ENCODE measurements at regions not wholly inside any gene's neighbourhood (a gene's known extent, or its start where the extent isn't known, plus 50 kb on each side); places are given as distances from the start of the nearest gene placed in this dataset.

DNA sequence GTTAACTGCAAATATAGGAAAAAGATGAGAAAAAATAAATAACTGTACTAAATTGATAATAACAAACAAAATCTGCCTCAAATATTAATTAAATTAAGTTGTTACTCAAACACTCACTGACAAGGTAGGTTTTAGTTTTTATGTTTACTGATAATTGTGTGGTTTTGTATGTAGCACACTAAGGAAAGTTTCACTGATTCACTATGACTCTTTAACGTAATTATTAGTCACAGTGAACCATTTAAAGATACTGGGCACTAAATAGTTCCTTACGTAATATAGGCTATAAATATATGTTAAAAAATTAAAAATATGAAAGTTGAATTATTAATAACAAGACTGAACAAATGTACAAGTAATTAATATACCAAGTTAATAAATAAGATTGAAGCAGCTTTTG is 2330.0 kb upstream of the RAG2 start:
- no peak overlapping the region for H3K4me3 Mint-ChIP-seq
- no peak overlapping the region for H3K56ac ChIP-seq (ENCODE audit: insufficient read length, low read depth, low read length)
- H2BK12ac ChIP-seq (ENCODE audit: insufficient read length, low read depth, low read length): no peak overlapping the region
- peaks cover 17 to 18% of the 10 kb centered on the region in 2 experiments for H3K9me3 Mint-ChIP-seq
- H2BK120ac ChIP-seq (ENCODE audit: low read depth, low read length, poor library complexity, severe bottlenecking): no peak overlapping the region
- H3K79me1 ChIP-seq (ENCODE audit: insufficient read depth, low read depth, low read length, poor library complexity, severe bottlenecking): no peaks in the 10 kb centered on the region
- H3K27me3 Mint-ChIP-seq (ENCODE audit: low read depth): no peaks in the 10 kb centered on the region
- H3K4me2 ChIP-seq (ENCODE audit: insufficient read depth, insufficient read length, low read length): no peak overlapping the region
- H4K8ac ChIP-seq (replicated peaks; ENCODE audit: insufficient read length, low read depth, low read length): no peak overlapping the region
- no peak overlapping the region for H3K18ac ChIP-seq (ENCODE audit: insufficient read length, low read depth, low read length)
- H2BK15ac ChIP-seq (ENCODE audit: low read depth, low read length): no peak overlapping the region
- no peaks in the 10 kb centered on the region for H3K23me2 ChIP-seq (ENCODE audit: insufficient read length, low read depth, low read length, poor library complexity, severe bottlenecking)
- no peak overlapping the region for H3K27ac Mint-ChIP-seq
- no peak overlapping the region for H2AFZ ChIP-seq (ENCODE audit: low read length)
- no peak for DNase-seq
- no peak overlapping the region for H2BK5ac ChIP-seq (ENCODE audit: insufficient read length, low read length)
- no peak overlapping the region for H4K91ac ChIP-seq (ENCODE audit: insufficient read length, low read depth, low read length)
- H3K79me2 ChIP-seq (ENCODE audit: insufficient read depth, low read length): no peaks in the 10 kb centered on the region
- peaks cover 0 to 18% (median 10%) of the 10 kb centered on the region in 3 experiments; a peak in 5 of 7 replicates for H3K36me3 Mint-ChIP-seq (ENCODE audit: insufficient read depth in 1 of 3, low read depth in 3 of 3)
- no peak overlapping the region for H3K9ac ChIP-seq (ENCODE audit: extremely low read depth, insufficient read length, low read length)
- no peak overlapping the region for H3K23ac ChIP-seq (ENCODE audit: insufficient read length, low read depth, low read length)
- H3K9me3 ChIP-seq (ENCODE audit: control insufficient read depth, low read depth, low read length): no peaks in the 10 kb centered on the region
- no peaks in the 10 kb centered on the region for H3K4me1 Mint-ChIP-seq
- H3K4me1 ChIP-seq (ENCODE audit: insufficient read depth, low read length): no peaks in the 10 kb centered on the region
- H3K14ac ChIP-seq (ENCODE audit: insufficient read depth, low read length): no peak overlapping the region
- H4K5ac ChIP-seq (ENCODE audit: insufficient read length, low read depth, low read length): no peak overlapping the region
- TF ChIP-seq, protein P1, sequence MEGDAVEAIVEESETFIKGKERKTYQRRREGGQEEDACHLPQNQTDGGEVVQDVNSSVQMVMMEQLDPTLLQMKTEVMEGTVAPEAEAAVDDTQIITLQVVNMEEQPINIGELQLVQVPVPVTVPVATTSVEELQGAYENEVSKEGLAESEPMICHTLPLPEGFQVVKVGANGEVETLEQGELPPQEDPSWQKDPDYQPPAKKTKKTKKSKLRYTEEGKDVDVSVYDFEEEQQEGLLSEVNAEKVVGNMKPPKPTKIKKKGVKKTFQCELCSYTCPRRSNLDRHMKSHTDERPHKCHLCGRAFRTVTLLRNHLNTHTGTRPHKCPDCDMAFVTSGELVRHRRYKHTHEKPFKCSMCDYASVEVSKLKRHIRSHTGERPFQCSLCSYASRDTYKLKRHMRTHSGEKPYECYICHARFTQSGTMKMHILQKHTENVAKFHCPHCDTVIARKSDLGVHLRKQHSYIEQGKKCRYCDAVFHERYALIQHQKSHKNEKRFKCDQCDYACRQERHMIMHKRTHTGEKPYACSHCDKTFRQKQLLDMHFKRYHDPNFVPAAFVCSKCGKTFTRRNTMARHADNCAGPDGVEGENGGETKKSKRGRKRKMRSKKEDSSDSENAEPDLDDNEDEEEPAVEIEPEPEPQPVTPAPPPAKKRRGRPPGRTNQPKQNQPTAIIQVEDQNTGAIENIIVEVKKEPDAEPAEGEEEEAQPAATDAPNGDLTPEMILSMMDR (conservative IDR thresholded peaks at IDR 0.05): no peak
- H3K27me3 ChIP-seq (ENCODE audit: insufficient read depth, low read length): no peaks in the 10 kb centered on the region
- H4K20me1 ChIP-seq (ENCODE audit: control insufficient read depth, insufficient read depth, insufficient read length): no peaks in the 10 kb centered on the region
- WGBS (ENCODE audit: extremely low coverage, insufficient read length, low lambda C conversion rate): no CpG with 5 or more reads among the region's 2 CpGs
- no peak overlapping the region for H3K4ac ChIP-seq (ENCODE audit: low read depth, low read length)
- no peak overlapping the region for H3K27ac ChIP-seq (ENCODE audit: insufficient read length, low read depth, low read length)
- H2BK20ac ChIP-seq (ENCODE audit: low read depth, low read length, poor library complexity, severe bottlenecking): no peak overlapping the region
- H3T11ph ChIP-seq (ENCODE audit: low read length): no peak overlapping the region
- no peak overlapping the region for H2AK5ac ChIP-seq (ENCODE audit: insufficient read length, low read length)
